Activated CD4-positive, alpha-beta memory T cell treated with anti-CD3 and anti-CD28 coated beads, Interleukin-2, amount 10 ng/mL, durations not matched to agents 7 days and 5 days (primary cell): ENCODE measurements at regions not wholly inside any gene's neighbourhood (a gene's known extent, or its start where the extent isn't known, plus 50 kb on each side); places are given as distances from the start of the nearest gene placed in this dataset.

Experiments
- CTCF ChIA-PET: fragments of 350-600 bp; sonication (Branson Sonifier 250); formaldehyde crosslinking; loops from one replicate; lab custom pipeline; 2021; ENCODE audit warnings: antibody characterized with exemption, inconsistent platforms; lab: Charles Lee
- POLR2A ChIA-PET: fragments of 350-600 bp; sonication (Branson Sonifier 250); formaldehyde crosslinking; loops from one replicate; lab custom pipeline; 2021; ENCODE audit warnings: antibody characterized with exemption; lab: Charles Lee
- DNase-seq: peaks from one replicate; pipeline ENCODE4 v3.0.0-alpha.2; 2020
- H3K27ac Mint-ChIP-seq: one replicate; pipeline ENCODE4 v1.8.0; 2021; ENCODE audit warnings: mild to moderate bottlenecking, mixed read lengths
- H3K27me3 Mint-ChIP-seq: one replicate; pipeline ENCODE4 v1.8.0; 2021; ENCODE audit warnings: mixed read lengths
- H3K36me3 Mint-ChIP-seq: one replicate; pipeline ENCODE4 v1.8.0; 2021; ENCODE audit warnings: low read depth, mixed read lengths
- H3K4me1 Mint-ChIP-seq: one replicate; pipeline ENCODE4 v1.8.0; 2021; ENCODE audit warnings: mixed read lengths
- H3K4me3 Mint-ChIP-seq: one replicate; pipeline ENCODE4 v1.8.0; 2021; ENCODE audit warnings: mild to moderate bottlenecking, mixed read lengths
- H3K9me3 Mint-ChIP-seq: one replicate; pipeline ENCODE4 v1.8.0; 2021; ENCODE audit warnings: mixed read lengths

GRCh38 chr3:118775021-118775420, 259.6 kb downstream of the IGSF11 start:
- no peaks in the 10 kb centered on the region for H3K27me3 Mint-ChIP-seq
- H3K9me3 Mint-ChIP-seq, result no peaks in the 10 kb centered on the region
- H3K27ac Mint-ChIP-seq, result no peak overlapping the region
- CTCF ChIA-PET, result no interaction called here
- H3K4me1 Mint-ChIP-seq, result no peaks in the 10 kb centered on the region
- DNase-seq, result no peak
- no peak overlapping the region for H3K4me3 Mint-ChIP-seq
- POLR2A ChIA-PET, result no interaction called here
- H3K36me3 Mint-ChIP-seq, result no peaks in the 10 kb centered on the region

GRCh38 chr3:118778201-118778600, 256.4 kb downstream of the IGSF11 start:
- no peaks in the 10 kb centered on the region for H3K36me3 Mint-ChIP-seq
- no peaks in the 10 kb centered on the region for H3K4me1 Mint-ChIP-seq
- CTCF ChIA-PET, result no interaction called here
- POLR2A ChIA-PET, result no interaction called here
- no peak overlapping the region for H3K27ac Mint-ChIP-seq
- H3K9me3 Mint-ChIP-seq, result no peaks in the 10 kb centered on the region
- H3K4me3 Mint-ChIP-seq, result no peak overlapping the region
- DNase-seq, result no peak
- no peaks in the 10 kb centered on the region for H3K27me3 Mint-ChIP-seq

GRCh38 chr3:118781232-118781631, 253.4 kb downstream of the IGSF11 start:
- ChIA-PET CTCF (no interaction called here), POLR2A (no interaction called here)
- no peaks in the 10 kb centered on the region for H3K9me3 Mint-ChIP-seq
- H3K36me3 Mint-ChIP-seq, result no peaks in the 10 kb centered on the region
- no peak overlapping the region for H3K27ac Mint-ChIP-seq
- H3K4me1 Mint-ChIP-seq, result no peaks in the 10 kb centered on the region
- no peak overlapping the region for H3K4me3 Mint-ChIP-seq
- DNase-seq, result no peak
- peaks cover 3% of the 10 kb centered on the region for H3K27me3 Mint-ChIP-seq

DNA sequence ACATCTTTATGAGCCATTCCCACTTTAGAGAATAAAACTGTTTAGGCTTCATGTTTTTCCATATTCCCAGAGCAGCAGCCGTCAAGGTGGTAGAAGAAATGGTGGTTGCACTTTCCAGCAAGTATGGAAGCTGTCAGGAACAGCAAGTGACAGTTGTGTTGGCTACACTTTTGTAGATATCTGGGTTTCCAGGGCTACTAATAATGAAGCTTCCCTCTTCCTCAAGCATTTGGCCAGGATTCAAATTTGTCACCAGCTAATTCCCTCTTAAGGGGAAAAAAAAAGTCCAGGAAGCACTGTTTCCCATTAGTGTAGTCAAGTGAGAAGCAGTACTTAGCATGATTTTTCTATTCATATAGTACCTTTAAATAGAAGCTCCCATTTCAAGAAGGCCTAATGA, 252.8 kb downstream of the IGSF11 start:
- H3K4me3 Mint-ChIP-seq, result no peak overlapping the region
- DNase-seq, result no peak
- ChIA-PET POLR2A (no interaction called here), CTCF (no interaction called here)
- no peak overlapping the region for H3K27ac Mint-ChIP-seq
- no peaks in the 10 kb centered on the region for H3K36me3 Mint-ChIP-seq
- H3K27me3 Mint-ChIP-seq, result peaks cover 3% of the 10 kb centered on the region
- no peaks in the 10 kb centered on the region for H3K9me3 Mint-ChIP-seq
- H3K4me1 Mint-ChIP-seq, result no peaks in the 10 kb centered on the region

- Mint-ChIP-seq H3K36me3 (no peaks in the 10 kb centered on the region), H3K4me1 (no peaks in the 10 kb centered on the region), H3K27me3 (peaks cover 3% of the 10 kb centered on the region), H3K4me3 (no peak overlapping the region), H3K9me3 (no peaks in the 10 kb centered on the region), H3K27ac (no peak overlapping the region)
- DNase-seq, result no peak
- ChIA-PET CTCF (no interaction called here), POLR2A (no interaction called here)
These were observed 251.9 kb downstream of the IGSF11 start for GRCh38 chr3:118782755-118783202.

DNA sequence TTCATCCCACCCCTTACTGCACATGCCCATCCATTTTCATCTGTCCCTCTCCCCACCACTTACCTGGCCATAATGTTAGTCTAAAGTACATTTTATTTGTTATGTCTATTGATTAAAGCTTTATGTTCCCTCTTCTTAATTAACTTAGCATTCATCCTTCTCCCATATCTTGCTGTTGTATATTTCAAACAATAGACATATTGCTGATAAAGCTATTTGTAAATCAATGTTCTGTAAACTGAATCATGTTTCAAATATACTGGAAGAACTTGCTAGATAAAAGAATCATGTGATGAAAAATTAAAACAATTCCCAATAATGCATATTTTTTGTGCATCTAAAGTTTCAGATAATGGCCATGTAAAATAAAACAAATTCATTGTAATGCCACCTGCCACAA, 249.2 kb downstream of the IGSF11 start:
- CTCF ChIA-PET, result no interaction called here
- Mint-ChIP-seq H3K4me1 (no peaks in the 10 kb centered on the region), H3K27me3 (peaks cover 3% of the 10 kb centered on the region), H3K9me3 (no peaks in the 10 kb centered on the region), H3K4me3 (no peak overlapping the region), H3K36me3 (no peaks in the 10 kb centered on the region), H3K27ac (no peak overlapping the region)
- POLR2A ChIA-PET, result no interaction called here
- no peak for DNase-seq

DNA sequence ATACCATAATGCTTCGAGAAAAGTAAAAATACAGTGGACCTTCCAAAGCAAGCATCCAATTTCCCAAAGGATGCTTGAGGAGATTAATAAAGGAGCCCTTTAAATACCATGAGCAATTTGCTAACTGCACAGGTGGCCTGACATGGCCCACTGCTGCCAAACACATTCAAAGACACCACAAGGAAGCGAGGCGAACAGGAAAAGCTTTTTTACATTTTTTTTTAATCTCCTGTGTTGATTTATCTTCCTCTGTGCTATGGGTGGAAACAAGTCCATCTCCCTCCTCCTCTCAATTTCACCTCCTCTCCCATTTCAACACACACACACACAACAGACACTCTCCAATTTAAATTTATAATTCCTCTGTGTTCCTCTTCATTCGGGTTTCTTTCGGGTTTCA, 243.4 kb downstream of the IGSF11 start:
- ChIA-PET CTCF (no interaction called here), POLR2A (no interaction called here)
- Mint-ChIP-seq H3K4me1 (no peaks in the 10 kb centered on the region), H3K27ac (no peak overlapping the region), H3K4me3 (no peak overlapping the region), H3K9me3 (no peaks in the 10 kb centered on the region), H3K36me3 (no peaks in the 10 kb centered on the region), H3K27me3 (no peaks in the 10 kb centered on the region)
- no peak for DNase-seq

- no peak for DNase-seq
- Mint-ChIP-seq H3K27me3 (no peaks in the 10 kb centered on the region), H3K36me3 (no peaks in the 10 kb centered on the region), H3K4me3 (no peak overlapping the region), H3K9me3 (no peaks in the 10 kb centered on the region), H3K27ac (no peak overlapping the region), H3K4me1 (no peaks in the 10 kb centered on the region)
- ChIA-PET CTCF (no interaction called here), POLR2A (no interaction called here)
These were observed 242.5 kb downstream of the IGSF11 start for GRCh38 chr3:118792191-118792590.

DNA sequence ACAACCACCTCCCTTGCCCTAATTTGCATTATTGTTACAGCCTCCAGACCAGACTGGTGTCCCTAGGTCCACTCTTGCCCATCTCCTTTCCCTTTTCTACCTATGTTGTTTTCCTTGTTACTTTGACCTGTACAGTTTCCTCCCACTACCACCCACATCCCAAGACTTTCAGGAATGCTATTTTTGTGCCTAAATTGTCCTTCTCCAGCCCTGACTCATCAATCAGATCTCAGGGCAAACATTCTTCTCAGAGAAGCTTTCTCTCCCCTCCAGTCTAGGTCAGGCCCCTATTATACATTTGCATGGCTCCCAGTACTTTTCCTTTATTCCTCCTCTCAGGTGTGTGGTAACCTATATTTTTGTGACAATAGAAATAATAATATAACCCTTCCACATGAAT, 241.5 kb downstream of the IGSF11 start:
- no peaks in the 10 kb centered on the region for H3K36me3 Mint-ChIP-seq
- no peak overlapping the region for H3K4me3 Mint-ChIP-seq
- ChIA-PET CTCF (no interaction called here), POLR2A (no interaction called here)
- H3K4me1 Mint-ChIP-seq, result no peaks in the 10 kb centered on the region
- H3K9me3 Mint-ChIP-seq, result no peaks in the 10 kb centered on the region
- H3K27me3 Mint-ChIP-seq, result no peaks in the 10 kb centered on the region
- H3K27ac Mint-ChIP-seq, result no peak overlapping the region
- DNase-seq, result no peak

- no peaks in the 10 kb centered on the region for H3K27me3 Mint-ChIP-seq
- no peak overlapping the region for H3K4me3 Mint-ChIP-seq
- CTCF ChIA-PET, result no interaction called here
- POLR2A ChIA-PET, result no interaction called here
- DNase-seq, result no peak
- no peaks in the 10 kb centered on the region for H3K9me3 Mint-ChIP-seq
- no peaks in the 10 kb centered on the region for H3K4me1 Mint-ChIP-seq
- H3K36me3 Mint-ChIP-seq, result no peaks in the 10 kb centered on the region
- no peak overlapping the region for H3K27ac Mint-ChIP-seq
These were observed 235.3 kb downstream of the IGSF11 start for GRCh38 chr3:118799303-118799702.

- no peak for DNase-seq
- POLR2A ChIA-PET, result no interaction called here
- Mint-ChIP-seq H3K27me3 (no peaks in the 10 kb centered on the region), H3K36me3 (no peaks in the 10 kb centered on the region), H3K4me3 (no peak overlapping the region), H3K4me1 (no peaks in the 10 kb centered on the region), H3K27ac (no peak overlapping the region), H3K9me3 (no peaks in the 10 kb centered on the region)
- CTCF ChIA-PET, result no interaction called here
These were observed 232.7 kb downstream of the IGSF11 start for GRCh38 chr3:118801899-118802298.

- Mint-ChIP-seq H3K4me3 (no peak overlapping the region), H3K9me3 (no peaks in the 10 kb centered on the region), H3K27me3 (no peaks in the 10 kb centered on the region), H3K36me3 (no peaks in the 10 kb centered on the region), H3K4me1 (no peaks in the 10 kb centered on the region), H3K27ac (no peak overlapping the region)
- POLR2A ChIA-PET, result no interaction called here
- no peak for DNase-seq
- CTCF ChIA-PET, result no interaction called here
These were observed 232.1 kb downstream of the IGSF11 start for GRCh38 chr3:118802325-118803095.

DNA sequence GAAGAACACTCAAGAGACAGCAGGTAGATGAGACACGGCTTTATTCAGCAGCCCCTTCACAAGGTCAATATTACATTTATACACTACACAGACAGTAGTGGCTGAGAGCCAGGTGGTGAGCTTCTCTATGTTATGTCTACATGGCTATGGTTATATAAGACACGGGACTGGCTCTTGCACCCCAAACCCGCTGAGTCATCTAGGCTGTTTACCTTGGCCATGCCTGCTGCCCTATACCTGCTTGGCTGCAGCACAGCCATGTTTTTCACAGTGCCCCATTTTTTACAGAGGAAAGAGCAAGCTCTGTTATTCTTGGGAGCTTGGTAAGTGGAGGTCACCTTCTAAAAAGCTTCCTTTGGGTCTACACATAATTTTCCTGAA, 231.6 kb downstream of the IGSF11 start:
- no peak for DNase-seq
- no peak overlapping the region for H3K27ac Mint-ChIP-seq
- no peaks in the 10 kb centered on the region for H3K36me3 Mint-ChIP-seq
- no peaks in the 10 kb centered on the region for H3K9me3 Mint-ChIP-seq
- H3K4me1 Mint-ChIP-seq, result no peaks in the 10 kb centered on the region
- no peaks in the 10 kb centered on the region for H3K27me3 Mint-ChIP-seq
- CTCF ChIA-PET, result interaction anchor here (1.5 kb wide), 1 partner anchor 13 kb away, joined by 4 read pairs; no protein-coding TSS in a partner anchor
- H3K4me3 Mint-ChIP-seq, result no peak overlapping the region
- POLR2A ChIA-PET, result no interaction called here

DNA sequence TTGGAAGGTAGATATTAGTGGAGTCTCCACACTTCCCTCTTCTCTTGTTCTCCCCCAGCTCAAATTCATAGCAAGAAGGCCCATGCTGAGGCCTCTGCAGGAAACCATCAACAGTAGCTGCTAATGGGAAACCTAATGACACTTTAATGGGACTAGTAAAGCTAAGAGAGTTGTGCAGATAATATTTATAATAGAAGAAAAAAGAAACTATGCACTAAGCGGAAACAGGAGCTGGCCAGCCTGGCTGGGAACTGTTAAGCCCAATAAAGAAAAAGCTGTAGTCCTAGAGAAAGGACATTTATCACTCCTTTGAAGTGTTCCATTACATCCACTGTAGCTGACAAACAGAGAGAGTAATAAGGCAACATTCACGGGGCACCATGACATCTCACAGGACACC, 229.6 kb downstream of the IGSF11 start:
- Mint-ChIP-seq H3K4me1 (no peaks in the 10 kb centered on the region), H3K4me3 (no peak overlapping the region)
- CTCF ChIA-PET, result no interaction called here

More for the DNA sequence above, 229.6 kb downstream of the IGSF11 start:
- POLR2A ChIA-PET, result no interaction called here
- H3K27me3 Mint-ChIP-seq, result no peaks in the 10 kb centered on the region
- DNase-seq, result no peak
- no peaks in the 10 kb centered on the region for H3K36me3 Mint-ChIP-seq
- no peaks in the 10 kb centered on the region for H3K9me3 Mint-ChIP-seq
- H3K27ac Mint-ChIP-seq, result no peak overlapping the region
